Skeletal muscle tissue (tissue), 3 donors: ENCODE measurements at regions not wholly inside any gene's neighbourhood (a gene's known extent, or its start where the extent isn't known, plus 50 kb on each side); places are given as distances from the start of the nearest gene placed in this dataset.

ENCODE experiments used
- H3K27ac ChIP-seq: one replicate; pipeline ENCODE4 v1.7.0; 2013; ENCODE audit warnings: mild to moderate bottlenecking, low read depth, low read length, inconsistent platforms
- H3K27me3 ChIP-seq, 3 donors: one replicate each; pipeline ENCODE4 v1.7.0; 2013; ENCODE audit warnings: low read length in 3 of 3; ENCODE audit not compliant: control insufficient read depth in 3 of 3, insufficient read depth in 3 of 3
- H3K36me3 ChIP-seq, 3 donors: one replicate each; pipeline ENCODE4 v1.7.0; 2013; ENCODE audit warnings: low read length in 3 of 3; ENCODE audit not compliant: control insufficient read depth in 3 of 3, insufficient read depth in 3 of 3
- H3K4me1 ChIP-seq, 3 donors: one replicate each; pipeline ENCODE4 v1.7.0; 2013; ENCODE audit warnings: low read length in 3 of 3, mild to moderate bottlenecking in 3 of 3; ENCODE audit not compliant: control insufficient read depth in 3 of 3, insufficient read depth in 3 of 3
- H3K4me3 ChIP-seq, 3 donors: one replicate each; pipeline ENCODE4 v1.7.0; 2013; ENCODE audit warnings: low read length in 3 of 3
- H3K9ac ChIP-seq, 3 donors: one replicate each; pipeline ENCODE4 v1.7.0; 2013; ENCODE audit warnings: low read length in 3 of 3, mild to moderate bottlenecking in 3 of 3, moderate library complexity in 2 of 3, low read depth in 1 of 3
- H3K9me3 ChIP-seq, 3 donors: one replicate each; pipeline ENCODE4 v1.7.0; 2013; ENCODE audit warnings: low read length in 3 of 3; ENCODE audit not compliant: control insufficient read depth in 3 of 3
- donor health status: Osteomylitis.

GRCh38 chr2:239612133-239612532 is 211.3 kb upstream of the HDAC4 start:
- Histone ChIP-seq H3K4me1 (peaks cover 0 to 4% (median 2%) of the 10 kb centered on the region in 3 donors), H3K4me3 (no peak overlapping the region), H3K27ac (no peak overlapping the region), H3K27me3 (peaks cover 5 to 12% (median 6%) of the 10 kb centered on the region in 3 donors), H3K36me3 (no peaks in the 10 kb centered on the region), H3K9ac (no peak overlapping the region), H3K9me3 (no peaks in the 10 kb centered on the region)

GRCh38 chr2:239611222-239611795 is 210.5 kb upstream of the HDAC4 start:
- H3K9ac ChIP-seq, result no peak overlapping the region
- H3K4me1 ChIP-seq, result peaks cover 0 to 4% (median 2%) of the 10 kb centered on the region in 3 donors
- H3K36me3 ChIP-seq, result no peaks in the 10 kb centered on the region
- H3K4me3 ChIP-seq, result no peak overlapping the region
- H3K27me3 ChIP-seq, result peaks cover 5 to 12% (median 6%) of the 10 kb centered on the region in 3 donors
- H3K9me3 ChIP-seq, result no peaks in the 10 kb centered on the region
- H3K27ac ChIP-seq, result no peak overlapping the region

GRCh38 chr2:239610457-239611221 is 209.8 kb upstream of the HDAC4 start:
- H3K4me1 ChIP-seq, result peaks cover 0 to 4% (median 2%) of the 10 kb centered on the region in 3 donors
- no peak overlapping the region for H3K9ac ChIP-seq
- peaks cover 6 to 12% (median 8%) of the 10 kb centered on the region in 3 donors for H3K27me3 ChIP-seq
- H3K36me3 ChIP-seq, result no peaks in the 10 kb centered on the region
- no peaks in the 10 kb centered on the region for H3K9me3 ChIP-seq
- H3K4me3 ChIP-seq, result no peak overlapping the region
- no peak overlapping the region for H3K27ac ChIP-seq

GRCh38 chr2:239609607-239610310 is 208.9 kb upstream of the HDAC4 start:
- Histone ChIP-seq H3K4me1 (peaks cover 0 to 4% (median 2%) of the 10 kb centered on the region in 3 donors), H3K9ac (no peak overlapping the region), H3K9me3 (no peaks in the 10 kb centered on the region), H3K4me3 (no peak overlapping the region), H3K27me3 (peaks cover 6 to 12% (median 8%) of the 10 kb centered on the region in 3 donors), H3K36me3 (no peaks in the 10 kb centered on the region), H3K27ac (no peak overlapping the region)

GRCh38 chr2:239609162-239609561 is 208.3 kb upstream of the HDAC4 start:
- Histone ChIP-seq H3K36me3 (no peaks in the 10 kb centered on the region), H3K9me3 (no peaks in the 10 kb centered on the region), H3K4me3 (no peak overlapping the region), H3K27ac (no peak overlapping the region), H3K4me1 (peaks cover 0 to 4% (median 2%) of the 10 kb centered on the region in 3 donors), H3K9ac (no peak overlapping the region), H3K27me3 (peaks cover 6 to 12% (median 8%) of the 10 kb centered on the region in 3 donors)

GRCh38 chr2:239608723-239609122 is 207.9 kb upstream of the HDAC4 start:
- Histone ChIP-seq H3K9ac (no peak overlapping the region), H3K27me3 (peaks cover 6 to 12% (median 8%) of the 10 kb centered on the region in 3 donors), H3K4me3 (no peak overlapping the region), H3K36me3 (no peaks in the 10 kb centered on the region), H3K27ac (no peak overlapping the region), H3K9me3 (peaks cover 0 to 4% (median 0%) of the 10 kb centered on the region in 3 donors), H3K4me1 (peaks cover 0 to 4% (median 2%) of the 10 kb centered on the region in 3 donors)

- H3K27ac ChIP-seq, result no peak overlapping the region
- H3K27me3 ChIP-seq, result peaks cover 6 to 12% (median 8%) of the 10 kb centered on the region in 3 donors
- no peak overlapping the region for H3K4me3 ChIP-seq
- no peak overlapping the region for H3K9ac ChIP-seq
- no peaks in the 10 kb centered on the region for H3K36me3 ChIP-seq
- H3K4me1 ChIP-seq, result peaks cover 0 to 4% (median 2%) of the 10 kb centered on the region in 3 donors
- peaks cover 0 to 5% (median 0%) of the 10 kb centered on the region in 3 donors for H3K9me3 ChIP-seq
Measured at GRCh38 chr2:239608260-239608659, 207.4 kb upstream of the HDAC4 start.

GRCh38 chr2:239607517-239608191 is 206.8 kb upstream of the HDAC4 start:
- peaks cover 6 to 12% (median 8%) of the 10 kb centered on the region in 3 donors for H3K27me3 ChIP-seq
- H3K9me3 ChIP-seq, result peaks cover 0 to 5% (median 0%) of the 10 kb centered on the region in 3 donors
- H3K36me3 ChIP-seq, result no peaks in the 10 kb centered on the region
- H3K27ac ChIP-seq, result no peak overlapping the region
- no peak overlapping the region for H3K9ac ChIP-seq
- H3K4me3 ChIP-seq, result no peak overlapping the region
- peaks cover 0 to 4% (median 2%) of the 10 kb centered on the region in 3 donors for H3K4me1 ChIP-seq

- no peak overlapping the region for H3K27ac ChIP-seq
- H3K4me3 ChIP-seq, result no peak overlapping the region
- peaks cover 0 to 4% (median 2%) of the 10 kb centered on the region in 3 donors for H3K4me1 ChIP-seq
- peaks cover 8 to 12% (median 11%) of the 10 kb centered on the region in 3 donors for H3K27me3 ChIP-seq
- no peak overlapping the region for H3K9ac ChIP-seq
- H3K36me3 ChIP-seq, result no peaks in the 10 kb centered on the region
- H3K9me3 ChIP-seq, result peaks cover 0 to 5% (median 0%) of the 10 kb centered on the region in 3 donors
Measured at GRCh38 chr2:239606741-239607516, 206.1 kb upstream of the HDAC4 start.
